ENCODE measurements at regions not wholly inside any gene's neighbourhood (a gene's known extent, or its start where the extent isn't known, plus 50 kb on each side); places are given as distances from the start of the nearest gene placed in this dataset.

GRCh38 chrX:39956803-39957394 is 140.9 kb downstream of the BCOR start:
- DNase-seq: no peak
- Histone ChIP-seq H3K4me1 (no peaks in the 10 kb centered on the region), H3K36me3 (no peaks in the 10 kb centered on the region), H3K27me3 (no peaks in the 10 kb centered on the region), H3K27ac (no peak overlapping the region), H3K9me3 (no peaks in the 10 kb centered on the region), H3K4me3 (no peak overlapping the region)
- intact Hi-C loops (cut with DNase I; ENCODE audit: low total_unique reads): no loop called here
- TF ChIP-seq, protein P1, sequence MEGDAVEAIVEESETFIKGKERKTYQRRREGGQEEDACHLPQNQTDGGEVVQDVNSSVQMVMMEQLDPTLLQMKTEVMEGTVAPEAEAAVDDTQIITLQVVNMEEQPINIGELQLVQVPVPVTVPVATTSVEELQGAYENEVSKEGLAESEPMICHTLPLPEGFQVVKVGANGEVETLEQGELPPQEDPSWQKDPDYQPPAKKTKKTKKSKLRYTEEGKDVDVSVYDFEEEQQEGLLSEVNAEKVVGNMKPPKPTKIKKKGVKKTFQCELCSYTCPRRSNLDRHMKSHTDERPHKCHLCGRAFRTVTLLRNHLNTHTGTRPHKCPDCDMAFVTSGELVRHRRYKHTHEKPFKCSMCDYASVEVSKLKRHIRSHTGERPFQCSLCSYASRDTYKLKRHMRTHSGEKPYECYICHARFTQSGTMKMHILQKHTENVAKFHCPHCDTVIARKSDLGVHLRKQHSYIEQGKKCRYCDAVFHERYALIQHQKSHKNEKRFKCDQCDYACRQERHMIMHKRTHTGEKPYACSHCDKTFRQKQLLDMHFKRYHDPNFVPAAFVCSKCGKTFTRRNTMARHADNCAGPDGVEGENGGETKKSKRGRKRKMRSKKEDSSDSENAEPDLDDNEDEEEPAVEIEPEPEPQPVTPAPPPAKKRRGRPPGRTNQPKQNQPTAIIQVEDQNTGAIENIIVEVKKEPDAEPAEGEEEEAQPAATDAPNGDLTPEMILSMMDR (IDR thresholded peaks at IDR 0.05): no peak
- no peak for TF ChIP-seq POLR2A (IDR thresholded peaks at IDR 0.05)

GRCh38 chrX:39957816-39958566 is 139.8 kb downstream of the BCOR start:
- Histone ChIP-seq H3K27ac (no peak overlapping the region), H3K27me3 (no peaks in the 10 kb centered on the region), H3K9me3 (no peaks in the 10 kb centered on the region), H3K4me1 (no peaks in the 10 kb centered on the region), H3K4me3 (no peak overlapping the region), H3K36me3 (no peaks in the 10 kb centered on the region)
- intact Hi-C loops (cut with DNase I; ENCODE audit: low total_unique reads): no loop called here
- TF ChIP-seq POLR2A (IDR thresholded peaks at IDR 0.05): no peak
- TF ChIP-seq, protein P1 (IDR thresholded peaks at IDR 0.05): no peak
- no peak for DNase-seq

DNA sequence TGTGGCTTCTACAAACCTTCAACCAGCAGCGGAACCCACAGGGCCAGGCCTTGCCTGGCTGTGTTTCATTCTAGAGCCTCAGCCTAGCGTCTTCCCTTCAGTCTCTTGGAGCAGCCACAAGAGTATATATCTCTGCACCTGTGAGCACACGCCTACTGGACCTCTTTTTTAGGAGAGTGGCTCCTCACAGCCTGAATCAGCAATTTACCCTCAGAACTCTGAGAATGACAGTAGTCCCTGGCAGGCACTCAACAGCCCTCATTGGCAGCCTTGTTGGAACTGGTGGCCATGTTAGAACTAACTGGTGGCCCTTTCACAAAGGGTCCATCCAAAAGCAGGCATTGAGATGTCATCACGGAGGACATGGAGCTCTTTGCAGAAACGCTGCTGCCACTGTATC is 138.9 kb downstream of the BCOR start:
- TF ChIP-seq, protein P1 (IDR thresholded peaks at IDR 0.05): no peak
- no peak for TF ChIP-seq POLR2A (IDR thresholded peaks at IDR 0.05)
- Histone ChIP-seq H3K27ac (no peak overlapping the region), H3K4me1 (no peaks in the 10 kb centered on the region), H3K36me3 (no peaks in the 10 kb centered on the region), H3K9me3 (no peaks in the 10 kb centered on the region), H3K27me3 (no peaks in the 10 kb centered on the region), H3K4me3 (no peak overlapping the region)
- intact Hi-C loops (cut with DNase I; ENCODE audit: low total_unique reads): no loop called here
- no peak for DNase-seq

GRCh38 chrX:39960219-39960618 is 137.5 kb downstream of the BCOR start:
- intact Hi-C loops (cut with DNase I; ENCODE audit: low total_unique reads): no loop called here
- H3K27me3 ChIP-seq: no peaks in the 10 kb centered on the region
- no peaks in the 10 kb centered on the region for H3K4me1 ChIP-seq
- DNase-seq: peak in 1 of 2 donors; percentile 21
- TF ChIP-seq, protein P1 (IDR thresholded peaks at IDR 0.05): no peak
- no peak for TF ChIP-seq POLR2A (IDR thresholded peaks at IDR 0.05)
- no peak overlapping the region for H3K27ac ChIP-seq
- no peaks in the 10 kb centered on the region for H3K36me3 ChIP-seq
- H3K9me3 ChIP-seq: no peaks in the 10 kb centered on the region
- H3K4me3 ChIP-seq: no peak overlapping the region

- Histone ChIP-seq H3K4me1 (no peaks in the 10 kb centered on the region), H3K4me3 (no peak overlapping the region), H3K27me3 (no peaks in the 10 kb centered on the region), H3K36me3 (no peaks in the 10 kb centered on the region), H3K9me3 (no peaks in the 10 kb centered on the region), H3K27ac (no peak overlapping the region)
- intact Hi-C loops (cut with DNase I; ENCODE audit: low total_unique reads): no loop called here
- DNase-seq: no peak
- TF ChIP-seq, protein P1 (IDR thresholded peaks at IDR 0.05): no peak
- no peak for TF ChIP-seq POLR2A (IDR thresholded peaks at IDR 0.05)
These were observed 136.3 kb downstream of the BCOR start for GRCh38 chrX:39961441-39961840.

Data from uterus (tissue), 3 donors.